CMK (cell line): ENCODE measurements at regions not wholly inside any gene's neighbourhood (a gene's known extent, or its start where the extent isn't known, plus 50 kb on each side); places are given as distances from the start of the nearest gene placed in this dataset.
"Not testable (repeated sequence)": the region's sequence is repeated elsewhere in the genome, so short reads cannot be mapped to it uniquely, and the experiment has no call there.

ENCODE experiments used
- DNase-seq: peaks from one replicate; pipeline ENCODE4 v3.0.0-alpha.2; 2010; ENCODE audit warnings: low read depth

DNA sequence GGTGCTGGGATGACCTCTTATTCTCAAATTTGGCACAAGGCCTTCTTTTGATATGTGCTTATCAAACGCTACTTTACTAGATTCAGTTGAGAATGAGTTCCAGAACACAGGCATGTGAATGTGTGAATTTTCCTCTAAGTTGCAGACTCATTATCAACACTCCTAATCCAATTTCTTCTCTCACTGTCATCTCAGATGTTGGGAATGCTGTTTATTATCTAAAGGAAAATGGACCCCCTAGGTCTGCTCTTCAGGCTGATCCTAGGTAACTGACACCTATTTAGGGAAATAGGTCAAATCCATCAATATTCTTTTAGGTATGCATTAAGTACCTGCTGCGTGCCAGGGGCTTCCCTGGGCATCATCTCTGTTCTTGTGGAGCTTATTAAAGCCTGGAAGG, 215.0 kb upstream of the NOX3 start:
- no peak for DNase-seq

DNA sequence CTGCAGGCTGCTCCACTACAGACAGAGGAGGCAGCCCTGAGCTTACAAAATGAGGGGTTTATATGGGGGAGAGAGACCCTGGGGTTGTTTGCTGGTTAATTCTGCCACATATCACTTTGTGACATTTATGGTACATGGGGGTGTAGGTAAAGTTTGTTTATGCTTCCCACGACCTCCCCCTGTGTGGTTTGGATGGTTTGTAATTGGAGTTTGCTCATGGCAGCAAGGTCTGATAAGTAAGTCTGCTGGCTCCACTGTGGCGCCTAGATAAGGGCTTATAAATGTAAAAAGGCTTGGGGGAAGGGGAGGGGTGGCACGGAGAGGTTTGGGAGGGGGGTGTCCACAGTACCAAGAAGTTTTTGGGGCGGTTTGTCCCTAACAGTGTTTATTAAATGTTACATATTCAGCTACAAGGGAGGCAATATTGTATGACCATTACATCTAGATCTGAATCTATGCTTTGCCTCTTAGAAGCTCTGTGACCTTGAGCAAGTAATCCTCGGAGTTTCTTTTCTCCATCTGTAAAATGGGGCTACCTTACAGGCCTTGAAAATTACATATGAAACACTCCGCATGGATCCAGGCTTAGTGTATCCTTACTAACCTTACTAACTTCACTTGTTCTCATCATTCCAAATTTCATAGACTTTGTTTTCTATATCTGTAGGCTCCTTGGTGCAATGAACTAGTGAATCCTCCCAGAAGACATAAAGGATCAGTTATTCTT, 204.8 kb upstream of the NOX3 start:
- DNase-seq: no peak

GRCh38 chr6:155656024-155656423, 200.4 kb upstream of the NOX3 start:
- DNase-seq: no peak

DNA sequence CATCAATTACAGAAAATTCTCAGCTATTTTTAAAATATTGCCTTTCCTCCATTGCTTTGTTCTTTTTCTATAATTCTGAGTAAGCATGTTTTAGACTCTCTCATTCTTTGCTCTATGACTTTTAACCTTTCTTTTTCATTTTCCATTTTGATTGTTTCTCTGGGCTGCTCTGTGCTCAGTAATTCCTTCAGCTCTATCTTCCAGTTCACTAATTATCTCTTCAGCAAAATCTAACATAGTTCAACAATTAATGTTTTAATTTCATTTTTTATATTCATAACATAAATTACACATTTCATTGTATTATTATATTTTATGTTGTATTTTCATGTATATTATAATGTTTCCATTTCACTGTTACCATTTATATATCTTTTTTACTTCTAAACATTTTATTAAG, 198.8 kb upstream of the NOX3 start:
- no peak for DNase-seq

- no peak for DNase-seq
These were observed 192.7 kb upstream of the NOX3 start for GRCh38 chr6:155648301-155648700.

DNA sequence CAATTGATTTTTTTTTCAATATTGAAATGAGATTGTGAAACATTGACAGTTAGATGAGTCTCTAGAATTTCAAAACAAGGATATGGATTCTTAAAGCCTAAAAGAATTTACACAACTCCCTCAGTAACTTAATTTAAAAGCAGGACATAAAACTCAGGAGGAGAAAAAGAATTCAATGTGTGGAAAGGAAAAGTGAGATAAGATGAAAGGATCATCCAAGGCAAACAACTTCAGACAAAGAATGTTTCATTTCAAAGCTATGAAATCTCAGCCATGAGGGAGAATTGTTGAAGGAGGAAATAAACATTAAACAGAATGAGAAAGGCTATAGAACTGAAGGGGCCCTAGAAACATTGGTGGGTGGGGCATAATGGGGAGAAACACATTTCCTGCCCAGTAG, 191.7 kb upstream of the NOX3 start:
- DNase-seq: no peak

GRCh38 chr6:155646443-155646842, 190.8 kb upstream of the NOX3 start:
- DNase-seq: no peak

GRCh38 chr6:155645325-155645724, 189.7 kb upstream of the NOX3 start:
- DNase-seq: no peak

GRCh38 chr6:155641603-155642002, 186.0 kb upstream of the NOX3 start:
- DNase-seq: no peak

DNA sequence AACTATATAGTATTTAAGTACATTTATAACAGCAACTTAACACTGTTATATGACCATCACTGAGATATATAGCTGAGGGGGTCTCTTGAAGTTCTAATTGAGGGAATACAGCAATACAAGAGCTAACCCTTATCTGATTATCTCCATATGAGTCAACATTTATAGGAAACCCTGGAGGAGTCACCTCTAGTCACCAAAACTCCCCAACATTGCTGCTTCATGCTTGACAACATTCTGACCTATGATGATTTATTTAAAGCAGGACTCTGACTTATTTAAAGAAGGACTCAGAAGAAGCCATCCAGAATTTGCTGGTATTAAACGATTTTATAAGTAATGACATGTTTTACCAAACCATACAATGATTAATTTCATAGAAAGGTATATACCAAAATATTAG, 182.6 kb upstream of the NOX3 start:
- no peak for DNase-seq

GRCh38 chr6:155635416-155635815, 179.8 kb upstream of the NOX3 start:
- no peak for DNase-seq

GRCh38 chr6:155630085-155630484, 174.4 kb upstream of the NOX3 start:
- no peak for DNase-seq

DNA sequence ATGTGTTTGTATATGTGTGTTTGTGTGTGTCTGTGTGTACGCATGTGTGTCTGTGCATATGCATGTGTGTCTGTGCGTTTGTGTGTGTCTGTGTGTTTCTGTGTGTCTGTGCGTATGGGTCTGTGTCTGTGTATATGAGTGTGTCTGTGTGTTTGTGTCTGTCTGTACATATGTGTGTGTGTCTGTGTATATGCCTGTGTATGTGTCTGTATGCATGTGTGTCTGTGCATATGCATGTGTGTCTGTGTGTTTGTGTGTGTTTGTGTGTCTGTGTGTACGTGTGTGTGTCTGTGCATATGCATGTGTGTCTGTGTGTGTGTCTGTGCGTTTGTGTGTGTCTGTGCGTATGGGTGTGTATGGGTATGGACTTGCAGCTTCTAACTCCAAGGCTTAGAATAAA, 174.0 kb upstream of the NOX3 start:
- no peak for DNase-seq

- DNase-seq: no peak
These were observed 172.7 kb upstream of the NOX3 start for GRCh38 chr6:155628306-155628705.

DNA sequence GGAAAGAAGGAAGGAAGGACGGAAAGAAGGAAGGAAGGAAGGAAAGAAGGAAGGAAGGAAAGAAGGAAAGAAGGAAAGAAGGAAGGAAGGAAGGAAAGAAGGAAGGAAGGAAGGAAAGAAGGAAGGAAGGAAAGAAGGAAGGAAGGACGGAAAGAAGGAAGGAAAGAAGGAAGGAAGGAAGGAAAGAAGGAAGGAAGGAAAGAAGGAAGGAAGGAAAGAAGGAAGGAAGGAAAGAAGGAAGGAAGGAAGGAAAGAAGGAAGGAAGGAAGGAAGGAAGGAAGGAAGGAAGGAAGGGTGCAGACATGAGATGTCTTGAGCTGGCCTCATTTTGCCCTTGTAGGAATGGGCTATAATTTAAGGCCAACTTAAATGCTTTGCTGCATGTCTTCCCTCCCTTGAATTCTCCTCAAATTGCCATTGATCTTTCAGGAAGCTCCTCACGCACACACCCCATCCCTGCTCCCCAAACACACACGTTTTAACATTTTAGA, 172.1 kb upstream of the NOX3 start:
- not testable (repeated sequence) for DNase-seq

- no peak for DNase-seq
These were observed 168.0 kb upstream of the NOX3 start for GRCh38 chr6:155623450-155624178.

GRCh38 chr6:155614606-155615005, 159.0 kb upstream of the NOX3 start:
- DNase-seq: no peak

DNA sequence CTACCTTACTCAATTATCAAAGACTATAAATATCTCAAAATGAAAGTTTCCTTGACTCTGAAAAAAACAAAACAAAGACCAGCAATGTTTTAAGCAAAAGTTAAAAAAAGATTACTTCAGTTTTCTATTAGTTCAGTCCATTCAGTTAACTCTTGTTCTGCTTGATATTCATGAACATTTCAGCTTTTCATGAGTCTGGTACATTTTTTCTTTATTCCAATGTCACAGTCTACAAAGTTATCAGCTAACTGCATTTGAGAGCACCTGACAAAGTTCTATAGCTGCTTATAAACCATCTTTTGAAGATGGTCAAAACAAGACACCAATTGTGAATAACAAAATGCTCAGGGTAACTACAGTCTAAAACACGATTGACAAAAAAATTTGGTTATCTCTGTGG, 156.1 kb upstream of the NOX3 start:
- no peak for DNase-seq

DNA sequence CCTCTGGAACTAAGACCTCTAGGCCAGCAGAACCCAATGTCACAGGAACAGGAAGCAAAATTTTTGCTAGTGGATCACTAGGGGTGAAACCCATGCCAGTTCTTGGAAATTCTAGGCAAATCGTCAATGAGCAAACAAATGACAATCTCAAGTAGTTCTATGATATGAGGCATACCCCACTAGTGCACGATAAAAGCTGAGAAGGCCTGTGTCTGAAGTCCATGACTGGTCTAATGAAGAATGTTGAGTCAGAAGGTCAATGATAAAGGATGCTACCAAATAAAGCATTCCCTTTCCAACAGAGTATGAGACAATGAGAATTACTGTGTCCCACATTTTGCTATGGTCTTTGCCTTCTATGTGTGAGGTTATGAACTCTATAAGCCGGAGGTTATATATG, 149.4 kb upstream of the NOX3 start:
- no peak for DNase-seq

DNA sequence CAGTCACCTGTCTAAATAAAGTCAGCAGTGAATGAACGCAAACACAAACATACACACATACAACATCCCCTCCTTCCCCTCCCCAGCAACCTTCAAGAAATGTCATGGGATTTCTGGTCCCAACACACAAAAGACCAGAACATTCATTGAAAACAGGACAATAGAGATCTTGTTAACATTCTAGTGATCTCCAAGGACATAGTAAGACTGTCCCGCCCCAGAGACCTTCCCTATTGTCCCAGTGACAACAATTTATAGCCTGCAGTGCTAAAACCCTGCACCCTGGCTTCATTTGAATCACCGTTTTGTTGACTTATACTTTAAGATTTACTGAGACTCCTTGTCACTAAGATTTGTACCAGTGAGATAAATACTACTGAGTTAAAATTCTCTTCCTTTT, 143.9 kb upstream of the NOX3 start:
- DNase-seq: no peak

- DNase-seq: no peak
These were observed 143.5 kb upstream of the NOX3 start for GRCh38 chr6:155599160-155599559.

DNA sequence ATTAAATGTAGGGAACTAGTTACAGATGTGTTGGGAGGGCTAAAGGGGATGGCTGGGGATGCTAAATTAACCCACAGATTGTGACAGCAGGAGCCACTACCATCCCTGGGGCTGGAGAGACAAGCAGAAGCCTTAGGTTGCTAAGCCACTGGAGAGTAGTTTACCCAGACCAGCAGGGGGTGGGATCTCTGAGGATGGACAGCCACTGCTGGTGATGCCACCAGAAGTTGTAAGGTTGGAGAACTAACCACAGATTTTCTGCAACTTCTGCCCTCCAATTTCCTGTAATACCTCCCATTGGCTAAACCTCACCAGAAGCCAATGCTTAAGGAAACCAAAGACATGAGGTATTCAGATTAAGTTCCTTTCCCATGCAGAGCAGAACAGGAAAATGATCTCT, 139.6 kb upstream of the NOX3 start:
- no peak for DNase-seq

DNA sequence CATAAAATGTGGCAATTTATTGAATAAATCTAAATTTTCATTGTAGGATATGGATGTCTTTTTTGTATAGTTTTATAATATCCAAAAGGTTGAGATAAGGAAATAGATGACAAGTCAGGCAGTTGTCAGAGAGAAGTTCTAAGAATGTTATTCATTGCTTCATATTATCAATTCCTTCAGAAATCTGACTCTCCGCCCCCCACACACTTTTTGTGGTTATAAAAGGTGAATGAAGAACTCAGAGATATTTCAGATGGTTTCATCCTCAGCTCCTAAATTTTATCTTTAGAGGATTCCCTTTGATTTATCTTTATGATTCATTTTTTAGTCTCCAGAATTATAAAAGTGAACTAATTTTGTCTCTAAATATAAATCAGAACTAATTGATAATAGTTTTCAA, 136.1 kb upstream of the NOX3 start:
- DNase-seq: no peak

GRCh38 chr6:155589190-155589589, 133.6 kb upstream of the NOX3 start:
- DNase-seq: no peak
